CD4-positive, alpha-beta memory T cell (primary cell): ENCODE measurements at regions not wholly inside any gene's neighbourhood (a gene's known extent, or its start where the extent isn't known, plus 50 kb on each side); places are given as distances from the start of the nearest gene placed in this dataset.

Source experiments
- CTCF ChIA-PET: fragments of 350-600 bp; sonication (Branson Sonifier 250); formaldehyde crosslinking; loops from one replicate; lab custom pipeline; 2021; ENCODE audit warnings: inconsistent platforms; ENCODE audit not compliant: partially characterized antibody; lab: Charles Lee
- POLR2A ChIA-PET: fragments of 350-600 bp; sonication (Branson Sonifier 250); formaldehyde crosslinking; loops from one replicate; lab custom pipeline; 2021; ENCODE audit not compliant: partially characterized antibody; lab: Charles Lee
- DNase-seq, 5 donors: peaks; one replicate each; pipeline versions ENCODE4 v3.0.0 to v3.0.0-alpha.2; 2020 to 2022; ENCODE audit warnings: mixed read lengths in 1 of 5
- H3K27ac ChIP-seq: one replicate; pipeline ENCODE4 v1.7.0; 2013; ENCODE audit warnings: low read depth, low read length
- H3K27me3 ChIP-seq: 2 replicates; pipeline ENCODE4 v1.7.0; 2013; ENCODE audit warnings: mild to moderate bottlenecking, low read length, moderate library complexity; ENCODE audit not compliant: insufficient read depth
- H3K36me3 ChIP-seq: 2 replicates; pipeline ENCODE4 v1.7.0; 2013; ENCODE audit warnings: mild to moderate bottlenecking, low read length, moderate library complexity; ENCODE audit not compliant: insufficient read depth
- H3K4me1 ChIP-seq: 2 replicates; pipeline ENCODE4 v1.7.0; 2013; ENCODE audit warnings: mild to moderate bottlenecking, low read length, moderate library complexity; ENCODE audit not compliant: insufficient read depth
- H3K4me3 ChIP-seq, 2 donors: one replicate each; pipeline ENCODE4 v1.7.0; 2013; ENCODE audit warnings: low read length in 2 of 2, mild to moderate bottlenecking in 1 of 2
- H3K9me3 ChIP-seq, 2 donors: one replicate each; pipeline ENCODE4 v1.7.0; 2013; ENCODE audit warnings: low read length in 2 of 2, control low read depth in 1 of 2; ENCODE audit not compliant: control insufficient read depth in 1 of 2
- H3K27ac Mint-ChIP-seq, 7 donors: one replicate each; pipeline ENCODE4 v1.8.0; 2020 to 2021; ENCODE audit warnings: mixed read lengths in 7 of 7, mild to moderate bottlenecking in 6 of 7, inconsistent platforms in 3 of 7, moderate library complexity in 3 of 7
- H3K27me3 Mint-ChIP-seq, 2 donors: one replicate each; pipeline ENCODE4 v1.8.0; 2020 to 2021; ENCODE audit warnings: mixed read lengths in 2 of 2
- H3K36me3 Mint-ChIP-seq, 2 donors: one replicate each; pipeline ENCODE4 v1.8.0; 2020 to 2021; ENCODE audit warnings: mixed read lengths in 2 of 2, inconsistent platforms in 1 of 2, mild to moderate bottlenecking in 1 of 2
- H3K4me1 Mint-ChIP-seq, 4 donors: one replicate each; pipeline ENCODE4 v1.8.0; 2020 to 2021; ENCODE audit warnings: mixed read lengths in 4 of 4, mild to moderate bottlenecking in 1 of 4
- H3K4me3 Mint-ChIP-seq, 8 donors: one replicate each; pipeline ENCODE4 v1.8.0; 2020 to 2021; ENCODE audit warnings: mixed read lengths in 8 of 8, mild to moderate bottlenecking in 7 of 8, moderate library complexity in 6 of 8, inconsistent platforms in 3 of 8
- H3K9me3 Mint-ChIP-seq, 8 donors: one replicate each; pipeline ENCODE4 v1.8.0; 2020 to 2021; ENCODE audit warnings: mixed read lengths in 8 of 8, mild to moderate bottlenecking in 5 of 8, inconsistent platforms in 3 of 8, moderate library complexity in 1 of 8
- intact Hi-C: fragments of 100-400 bp; cut with micrococcal nuclease; formaldehyde crosslinking; loops from one replicate; pipeline ENCODE4 v1.15.1; 2023

DNA sequence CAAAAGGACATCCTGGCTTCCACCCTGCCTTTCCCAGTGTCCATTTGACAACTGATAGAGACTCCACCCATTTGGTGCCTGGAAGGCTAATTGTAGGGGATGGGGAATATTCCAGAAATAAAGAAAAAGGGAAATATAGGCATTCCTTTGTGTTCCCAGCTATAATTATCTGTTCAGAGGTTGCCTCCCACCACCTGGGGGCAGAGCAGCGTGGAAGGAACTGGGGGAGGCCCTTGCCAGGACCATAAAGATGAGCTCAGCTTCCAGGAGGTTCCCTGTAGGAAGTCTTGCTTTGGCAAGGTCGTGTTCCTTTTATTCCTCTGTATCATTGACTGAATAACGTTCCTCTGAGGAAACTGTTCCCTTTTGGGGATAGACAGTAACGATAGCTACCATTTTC, 214.7 kb downstream of the TFAP2C start:
- H3K27me3 ChIP-seq: no peaks in the 10 kb centered on the region
- Mint-ChIP-seq H3K27ac (no peak overlapping the region), H3K36me3 (no peaks in the 10 kb centered on the region), H3K9me3 (peaks cover 0 to 4% (median under 1%) of the 10 kb centered on the region in 8 donors), H3K27me3 (peaks cover 0 to 6% of the 10 kb centered on the region in 2 donors), H3K4me3 (no peak overlapping the region), H3K4me1 (no peaks in the 10 kb centered on the region)
- H3K4me1 ChIP-seq: no peaks in the 10 kb centered on the region
- no peak overlapping the region for H3K4me3 ChIP-seq
- intact Hi-C loops: no loop called here
- H3K9me3 ChIP-seq: no peaks in the 10 kb centered on the region
- no peaks in the 10 kb centered on the region for H3K36me3 ChIP-seq
- ChIA-PET CTCF (no interaction called here), POLR2A (no interaction called here)
- no peak overlapping the region for H3K27ac ChIP-seq
- no peak for DNase-seq

DNA sequence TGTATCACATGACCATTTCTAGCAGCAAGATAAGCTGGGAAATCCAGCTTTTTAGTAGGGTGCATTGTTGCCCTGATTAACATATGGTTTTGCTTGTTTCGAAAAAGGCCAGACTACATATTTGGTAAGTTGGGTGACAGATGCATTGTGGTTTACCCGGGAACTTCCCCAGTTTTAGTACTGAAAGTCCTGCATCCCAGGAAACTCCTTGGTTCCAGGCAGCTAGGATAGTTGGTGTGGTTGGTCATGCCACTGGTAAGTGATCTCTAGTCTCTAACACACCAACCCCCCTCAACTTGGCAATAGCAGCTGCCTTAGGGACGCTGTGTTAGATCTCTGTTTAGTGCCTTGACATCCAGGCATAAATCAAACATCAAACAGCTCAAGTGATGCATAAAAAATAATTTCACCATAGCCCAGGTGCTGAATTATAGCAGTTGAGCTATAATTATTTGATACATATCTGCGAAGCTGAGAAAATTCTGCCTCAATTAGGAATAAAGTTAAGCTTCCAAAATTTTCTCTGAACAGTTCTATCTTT, 216.5 kb downstream of the TFAP2C start:
- Histone ChIP-seq H3K4me1 (no peaks in the 10 kb centered on the region), H3K36me3 (no peaks in the 10 kb centered on the region), H3K9me3 (no peaks in the 10 kb centered on the region), H3K27me3 (no peaks in the 10 kb centered on the region), H3K27ac (no peak overlapping the region), H3K4me3 (no peak overlapping the region)
- intact Hi-C loops: no loop called here
- ChIA-PET CTCF (no interaction called here), POLR2A (no interaction called here)
- no peak for DNase-seq
- Mint-ChIP-seq H3K36me3 (no peaks in the 10 kb centered on the region), H3K27me3 (peaks cover 2 to 11% of the 10 kb centered on the region in 2 donors), H3K9me3 (peaks cover 0 to 4% (median 0%) of the 10 kb centered on the region in 8 donors), H3K4me1 (peaks cover 0 to 2% (median 0%) of the 10 kb centered on the region in 4 donors), H3K27ac (no peak overlapping the region), H3K4me3 (no peak overlapping the region)

DNA sequence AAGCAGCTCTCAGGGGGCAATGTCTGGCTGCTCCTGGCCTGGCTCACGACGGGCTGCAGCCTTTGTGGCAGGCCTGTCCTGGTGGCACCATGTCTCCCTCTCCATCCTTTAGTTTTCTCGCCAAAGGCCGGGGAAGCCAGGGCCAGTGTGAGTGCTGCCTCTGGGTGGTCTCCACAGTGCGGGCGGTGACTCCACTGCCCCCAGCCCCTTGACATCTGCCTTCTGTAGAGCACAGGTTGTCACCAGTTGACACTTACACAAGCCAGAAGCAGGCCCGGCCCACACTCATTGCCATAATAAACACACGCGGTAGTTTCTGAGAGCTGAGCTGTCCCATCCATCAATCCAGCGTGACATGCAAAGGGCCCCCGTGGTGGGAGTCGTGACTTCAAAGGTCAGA, 219.5 kb downstream of the TFAP2C start:
- intact Hi-C loops: no loop called here
- no peaks in the 10 kb centered on the region for H3K27me3 ChIP-seq
- Mint-ChIP-seq H3K27ac (no peak overlapping the region), H3K9me3 (peaks cover 0 to 4% (median under 1%) of the 10 kb centered on the region in 8 donors), H3K36me3 (no peaks in the 10 kb centered on the region), H3K4me3 (no peak overlapping the region), H3K4me1 (peaks cover 0 to 2% (median 0%) of the 10 kb centered on the region in 4 donors), H3K27me3 (peaks cover 2 to 11% of the 10 kb centered on the region in 2 donors)
- H3K36me3 ChIP-seq: no peaks in the 10 kb centered on the region
- no peaks in the 10 kb centered on the region for H3K4me1 ChIP-seq
- no peak overlapping the region for H3K27ac ChIP-seq
- H3K4me3 ChIP-seq: no peak overlapping the region
- ChIA-PET CTCF (no interaction called here), POLR2A (no interaction called here)
- no peak for DNase-seq
- no peaks in the 10 kb centered on the region for H3K9me3 ChIP-seq

DNA sequence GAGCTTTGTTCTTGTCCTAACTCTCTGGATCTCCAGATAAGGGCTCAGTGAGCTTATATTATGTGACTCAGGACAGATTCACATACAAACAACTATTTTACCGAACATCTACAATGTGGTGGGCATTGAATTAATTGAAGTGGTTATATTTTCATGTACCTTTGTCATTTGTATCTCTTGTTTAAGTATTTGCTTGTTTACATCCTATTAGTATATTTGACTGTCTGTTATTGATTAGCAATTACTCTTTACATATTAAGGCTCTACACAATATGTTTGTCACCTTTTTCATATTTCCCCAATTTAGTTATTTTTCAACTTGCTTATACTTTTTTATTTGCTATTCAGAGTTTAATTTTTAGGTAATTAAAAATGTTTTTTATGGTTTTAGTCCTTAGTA, 222.4 kb downstream of the TFAP2C start:
- DNase-seq: no peak
- no peak overlapping the region for H3K27ac Mint-ChIP-seq
- H3K36me3 ChIP-seq: no peaks in the 10 kb centered on the region
- no peak overlapping the region for H3K27ac ChIP-seq
- H3K4me1 ChIP-seq: no peaks in the 10 kb centered on the region
- no peak overlapping the region for H3K4me3 ChIP-seq
- POLR2A ChIA-PET: no interaction called here
- H3K9me3 Mint-ChIP-seq: peaks cover 0 to 4% (median under 1%) of the 10 kb centered on the region in 8 donors
- H3K27me3 Mint-ChIP-seq: peaks cover 6 to 10% of the 10 kb centered on the region in 2 donors
- no peaks in the 10 kb centered on the region for H3K9me3 ChIP-seq
- CTCF ChIA-PET: no interaction called here
- peaks cover 0 to 2% (median 0%) of the 10 kb centered on the region in 4 donors for H3K4me1 Mint-ChIP-seq
- intact Hi-C loops: no loop called here
- H3K36me3 Mint-ChIP-seq: no peaks in the 10 kb centered on the region
- no peaks in the 10 kb centered on the region for H3K27me3 ChIP-seq
- no peak overlapping the region for H3K4me3 Mint-ChIP-seq

DNA sequence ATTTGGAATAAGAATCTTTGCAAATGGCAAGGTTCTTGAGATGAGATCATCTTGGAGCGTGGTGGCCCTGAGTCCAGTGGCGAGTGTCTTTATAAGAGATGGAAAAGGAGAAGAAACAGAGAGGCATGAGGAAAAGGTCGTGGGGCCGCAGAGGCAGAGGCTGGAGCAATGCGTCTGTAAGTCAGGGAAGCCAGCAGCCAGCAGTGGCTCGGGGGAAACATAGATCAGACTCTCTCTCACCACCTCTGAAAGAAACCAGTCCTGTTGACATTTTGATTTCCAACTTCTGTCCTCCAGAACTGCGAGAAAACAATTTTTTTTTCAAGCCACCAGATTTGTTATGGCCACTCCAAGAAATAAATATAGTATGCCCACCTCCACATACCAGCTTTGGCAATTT, 226.6 kb downstream of the TFAP2C start:
- H3K27me3 ChIP-seq: no peaks in the 10 kb centered on the region
- no peak for DNase-seq
- ChIA-PET POLR2A (no interaction called here), CTCF (no interaction called here)
- H3K9me3 Mint-ChIP-seq: peaks cover 0 to 3% (median 0%) of the 10 kb centered on the region in 8 donors
- no peaks in the 10 kb centered on the region for H3K4me1 Mint-ChIP-seq
- no peak overlapping the region for H3K27ac Mint-ChIP-seq
- no peaks in the 10 kb centered on the region for H3K36me3 ChIP-seq
- H3K4me1 ChIP-seq: no peaks in the 10 kb centered on the region
- H3K4me3 ChIP-seq: no peak overlapping the region
- H3K9me3 ChIP-seq: no peaks in the 10 kb centered on the region
- no peaks in the 10 kb centered on the region for H3K36me3 Mint-ChIP-seq
- H3K27me3 Mint-ChIP-seq: peaks cover 3 to 10% of the 10 kb centered on the region in 2 donors
- intact Hi-C loops: no loop called here
- H3K4me3 Mint-ChIP-seq: no peak overlapping the region
- H3K27ac ChIP-seq: no peak overlapping the region

DNA sequence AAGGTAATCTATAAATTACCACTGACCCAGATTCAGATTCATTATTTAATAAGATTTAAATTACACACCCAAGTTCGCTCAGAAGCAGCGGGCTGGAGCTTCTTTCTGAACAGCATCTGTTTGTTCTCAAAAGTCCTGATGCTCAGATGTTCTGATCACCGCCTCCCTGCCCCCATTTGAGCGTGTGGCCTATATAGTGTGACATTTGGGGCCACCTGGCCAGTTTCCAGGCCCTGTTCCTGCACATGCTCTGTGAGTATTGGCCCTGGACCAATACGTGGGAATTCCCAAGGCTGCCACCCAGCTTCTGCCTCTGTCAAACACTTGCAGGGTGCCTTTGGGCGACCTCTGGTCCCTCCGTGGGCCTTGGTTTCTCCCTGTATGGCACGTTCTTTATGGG, 228.8 kb downstream of the TFAP2C start:
- no peaks in the 10 kb centered on the region for H3K4me1 Mint-ChIP-seq
- Histone ChIP-seq H3K36me3 (no peaks in the 10 kb centered on the region), H3K4me3 (no peak overlapping the region), H3K27ac (no peak overlapping the region), H3K9me3 (no peaks in the 10 kb centered on the region), H3K27me3 (peaks cover 3% of the 10 kb centered on the region), H3K4me1 (no peaks in the 10 kb centered on the region)
- peak overlapping the region in 1 of 8 donors; percentile 48 for H3K4me3 Mint-ChIP-seq
- no peaks in the 10 kb centered on the region for H3K9me3 Mint-ChIP-seq
- POLR2A ChIA-PET: no interaction called here
- DNase-seq: no peak
- no peaks in the 10 kb centered on the region for H3K36me3 Mint-ChIP-seq
- H3K27ac Mint-ChIP-seq: no peak overlapping the region
- intact Hi-C loops: no loop called here
- CTCF ChIA-PET: no interaction called here
- H3K27me3 Mint-ChIP-seq: peaks cover 3 to 16% of the 10 kb centered on the region in 2 donors

DNA sequence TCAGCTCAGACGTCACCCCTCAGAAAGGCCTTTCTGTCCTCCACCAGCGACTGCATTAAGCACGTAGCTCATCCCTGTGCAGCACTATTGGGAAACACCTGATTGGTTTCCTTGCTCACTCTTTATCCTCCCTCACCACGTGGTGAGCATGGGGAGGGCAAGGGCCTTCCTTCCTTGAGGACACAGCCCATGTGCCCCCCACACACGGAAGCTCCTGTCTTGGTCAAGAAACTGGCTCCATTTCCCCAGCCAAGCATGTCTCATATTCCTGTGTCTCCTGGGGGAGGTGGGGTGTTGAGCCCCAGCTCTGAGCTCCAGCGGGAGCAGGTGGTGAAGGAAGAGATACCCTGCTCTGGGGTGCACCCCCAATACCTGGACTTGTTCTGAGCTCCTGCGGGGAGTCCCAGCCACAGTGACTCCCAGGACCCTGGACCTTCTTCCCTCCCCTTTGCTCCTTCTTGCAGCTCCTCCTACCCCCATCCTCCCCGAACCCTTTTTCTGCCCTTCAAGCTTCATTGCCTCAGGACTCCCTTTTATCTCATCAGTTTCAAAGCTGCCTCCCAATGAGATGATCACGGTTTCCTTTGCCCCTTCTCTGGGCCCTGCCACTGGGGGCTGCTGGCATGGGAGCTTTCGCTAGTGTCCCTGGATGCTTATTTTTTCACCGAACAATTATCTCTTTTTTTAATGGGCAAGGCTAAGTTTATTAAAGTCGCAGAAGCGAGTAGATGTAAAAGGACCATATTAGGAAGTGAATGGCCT, 230.1 kb downstream of the TFAP2C start:
- Histone ChIP-seq H3K27ac (no peak overlapping the region), H3K4me1 (no peaks in the 10 kb centered on the region)
- no peak overlapping the region for H3K27ac Mint-ChIP-seq

More for the DNA sequence above, 230.1 kb downstream of the TFAP2C start:
- Mint-ChIP-seq H3K27me3 (peaks cover 5 to 22% of the 10 kb centered on the region in 2 donors), H3K9me3 (peaks cover 0 to 2% (median 0%) of the 10 kb centered on the region in 8 donors), H3K4me3 (no peak overlapping the region), H3K4me1 (no peaks in the 10 kb centered on the region), H3K36me3 (no peaks in the 10 kb centered on the region)
- Histone ChIP-seq H3K4me3 (no peak overlapping the region), H3K9me3 (no peaks in the 10 kb centered on the region), H3K36me3 (no peaks in the 10 kb centered on the region), H3K27me3 (peaks cover 3% of the 10 kb centered on the region)
- intact Hi-C loops: no loop called here
- ChIA-PET POLR2A (no interaction called here), CTCF (no interaction called here)
- no peak for DNase-seq
